ENCODE measurements at regions not wholly inside any gene's neighbourhood (a gene's known extent, or its start where the extent isn't known, plus 50 kb on each side); places are given as distances from the start of the nearest gene placed in this dataset.

DNA sequence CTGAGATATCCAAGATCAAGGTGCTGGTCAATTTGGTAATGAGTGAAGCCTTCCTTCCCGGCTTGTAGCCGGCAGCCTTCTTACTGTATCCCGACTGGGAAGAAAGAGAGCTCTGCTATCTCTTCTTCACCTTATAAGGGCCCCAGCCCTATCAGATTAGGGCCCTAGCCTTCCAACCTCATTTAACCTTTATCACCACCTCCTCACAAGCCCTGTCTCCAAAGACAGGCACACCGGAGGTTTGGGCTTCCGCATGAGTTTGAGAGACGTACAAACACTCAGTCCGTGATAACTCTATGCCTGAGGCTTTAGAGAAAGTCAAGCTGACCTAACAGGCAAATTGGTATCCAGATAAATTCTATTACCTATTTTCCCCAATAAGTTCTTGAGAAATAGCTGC lies 243.9 kb downstream of the OPA1 start:
- TF ChIP-seq, protein P1, sequence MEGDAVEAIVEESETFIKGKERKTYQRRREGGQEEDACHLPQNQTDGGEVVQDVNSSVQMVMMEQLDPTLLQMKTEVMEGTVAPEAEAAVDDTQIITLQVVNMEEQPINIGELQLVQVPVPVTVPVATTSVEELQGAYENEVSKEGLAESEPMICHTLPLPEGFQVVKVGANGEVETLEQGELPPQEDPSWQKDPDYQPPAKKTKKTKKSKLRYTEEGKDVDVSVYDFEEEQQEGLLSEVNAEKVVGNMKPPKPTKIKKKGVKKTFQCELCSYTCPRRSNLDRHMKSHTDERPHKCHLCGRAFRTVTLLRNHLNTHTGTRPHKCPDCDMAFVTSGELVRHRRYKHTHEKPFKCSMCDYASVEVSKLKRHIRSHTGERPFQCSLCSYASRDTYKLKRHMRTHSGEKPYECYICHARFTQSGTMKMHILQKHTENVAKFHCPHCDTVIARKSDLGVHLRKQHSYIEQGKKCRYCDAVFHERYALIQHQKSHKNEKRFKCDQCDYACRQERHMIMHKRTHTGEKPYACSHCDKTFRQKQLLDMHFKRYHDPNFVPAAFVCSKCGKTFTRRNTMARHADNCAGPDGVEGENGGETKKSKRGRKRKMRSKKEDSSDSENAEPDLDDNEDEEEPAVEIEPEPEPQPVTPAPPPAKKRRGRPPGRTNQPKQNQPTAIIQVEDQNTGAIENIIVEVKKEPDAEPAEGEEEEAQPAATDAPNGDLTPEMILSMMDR (IDR thresholded peaks at IDR 0.05) = no peak
- TF ChIP-seq POLR2A (IDR thresholded peaks at IDR 0.05) (no peak), POLR2AphosphoS5 (IDR thresholded peaks at IDR 0.05; ENCODE audit: insufficient read depth in 1 of 2, low read depth in 1 of 2) (no peak)
